NCI-H526 (cell line): ENCODE measurements at regions not wholly inside any gene's neighbourhood (a gene's known extent, or its start where the extent isn't known, plus 50 kb on each side); places are given as distances from the start of the nearest gene placed in this dataset.

Source experiments
- DNase-seq, 2 experiments: peaks; one replicate each; lab custom pipeline; 2025; lab: John Stamatoyannopoulos, UW

- no peak for DNase-seq
Observed at GRCh38 chr13:37364007-37364406, 234.6 kb downstream of the POSTN start.

- no peak for DNase-seq
Observed at GRCh38 chr13:37361608-37362007, 237.0 kb downstream of the POSTN start.

GRCh38 chr13:37360556-37360955, 238.0 kb downstream of the POSTN start:
- DNase-seq = no peak

GRCh38 chr13:37357548-37357947, 241.0 kb downstream of the POSTN start:
- DNase-seq = no peak

GRCh38 chr13:37353911-37354310, 244.7 kb downstream of the POSTN start:
- DNase-seq = no peak

- no peak for DNase-seq
Observed at GRCh38 chr13:37351211-37351610, 245.7 kb upstream of the CSNK1A1L start.

GRCh38 chr13:37349916-37350315, 244.5 kb upstream of the CSNK1A1L start:
- no peak for DNase-seq

- no peak for DNase-seq
Observed at GRCh38 chr13:37348916-37349643, 243.6 kb upstream of the CSNK1A1L start.

- no peak for DNase-seq
Observed at GRCh38 chr13:37345869-37346268, 240.4 kb upstream of the CSNK1A1L start.

GRCh38 chr13:37345391-37345790, 239.9 kb upstream of the CSNK1A1L start:
- no peak for DNase-seq

GRCh38 chr13:37344056-37344455, 238.6 kb upstream of the CSNK1A1L start:
- no peak for DNase-seq

- DNase-seq = no peak
Observed at GRCh38 chr13:37342205-37342604, 236.7 kb upstream of the CSNK1A1L start.

GRCh38 chr13:37340901-37341670, 235.6 kb upstream of the CSNK1A1L start:
- no peak for DNase-seq

GRCh38 chr13:37339386-37339735, 233.9 kb upstream of the CSNK1A1L start:
- no peak for DNase-seq

- DNase-seq = no peak
Observed at GRCh38 chr13:37338726-37339385, 233.4 kb upstream of the CSNK1A1L start.

- DNase-seq = no peak
Observed at GRCh38 chr13:37326334-37326733, 220.9 kb upstream of the CSNK1A1L start.

GRCh38 chr13:37319031-37319443, 213.6 kb upstream of the CSNK1A1L start:
- no peak for DNase-seq

- no peak for DNase-seq
Observed at GRCh38 chr13:37316935-37317334, 211.5 kb upstream of the CSNK1A1L start.

- DNase-seq = no peak
Observed at GRCh38 chr13:37313372-37313771, 207.9 kb upstream of the CSNK1A1L start.

- DNase-seq = no peak
Observed at GRCh38 chr13:37306778-37307544, 201.5 kb upstream of the CSNK1A1L start.

GRCh38 chr13:37303606-37304005, 198.1 kb upstream of the CSNK1A1L start:
- DNase-seq = no peak

GRCh38 chr13:37302686-37303085, 197.2 kb upstream of the CSNK1A1L start:
- no peak for DNase-seq
